ENCODE measurements at regions not wholly inside any gene's neighbourhood (a gene's known extent, or its start where the extent isn't known, plus 50 kb on each side); places are given as distances from the start of the nearest gene placed in this dataset.

- Mint-ChIP-seq H3K27me3 (ENCODE audit: low read depth, unreplicated experiment) (no peaks in the 10 kb centered on the region), H3K9me3 (ENCODE audit: unreplicated experiment) (peaks cover 3% of the 10 kb centered on the region), H3K4me3 (ENCODE audit: unreplicated experiment) (no peak overlapping the region), H3K36me3 (ENCODE audit: low read depth, unreplicated experiment) (no peaks in the 10 kb centered on the region), H3K4me1 (ENCODE audit: low read depth, unreplicated experiment) (peaks cover 16% of the 10 kb centered on the region), H3K27ac (ENCODE audit: unreplicated experiment) (peak overlapping the region; percentile 92)
- TF ChIP-seq EZH2 (IDR thresholded peaks at IDR 0.05; ENCODE audit: insufficient read depth, low read length): no peak
- no peak for TF ChIP-seq CTCF (IDR thresholded peaks at IDR 0.05; ENCODE audit: insufficient read depth, low read depth, low read length)
- Histone ChIP-seq H4K20me1 (ENCODE audit: insufficient read depth, low read length) (no peaks in the 10 kb centered on the region), H3K79me2 (ENCODE audit: insufficient read depth, low read length) (no peaks in the 10 kb centered on the region), H3K9ac (ENCODE audit: low read length) (no peak overlapping the region), H3K27me3 (ENCODE audit: insufficient read depth, low read length) (no peaks in the 10 kb centered on the region), H3K4me2 (ENCODE audit: low read length) (no peak overlapping the region), H2AFZ (ENCODE audit: low read depth, low read length) (no peak overlapping the region), H3K36me3 (ENCODE audit: insufficient read depth, low read length) (no peaks in the 10 kb centered on the region), H3K4me3 (ENCODE audit: insufficient read depth, low read depth, low read length) (no peak overlapping the region), H3K27ac (ENCODE audit: low read depth, low read length) (no peak overlapping the region), H3K9me3 (ENCODE audit: insufficient read depth, low read depth, low read length) (peaks cover 3% of the 10 kb centered on the region), H3K4me1 (ENCODE audit: insufficient read depth, low read length) (no peaks in the 10 kb centered on the region)
- DNase-seq (ENCODE audit: low read depth): no peak
- no peak for FAIRE-seq
These were observed 522.2 kb upstream of the CNTNAP5 start for GRCh38 chr2:123502931-123503330.

- Mint-ChIP-seq H3K4me3 (ENCODE audit: unreplicated experiment) (no peak overlapping the region), H3K9me3 (ENCODE audit: unreplicated experiment) (peaks cover 2% of the 10 kb centered on the region), H3K27ac (ENCODE audit: unreplicated experiment) (peak overlapping the region; percentile 82), H3K36me3 (ENCODE audit: low read depth, unreplicated experiment) (no peaks in the 10 kb centered on the region), H3K4me1 (ENCODE audit: low read depth, unreplicated experiment) (peaks cover 28% of the 10 kb centered on the region), H3K27me3 (ENCODE audit: low read depth, unreplicated experiment) (no peaks in the 10 kb centered on the region)
- H3K4me3 ChIP-seq (ENCODE audit: insufficient read depth, low read depth, low read length): no peak overlapping the region
- no peaks in the 10 kb centered on the region for H3K9me3 ChIP-seq (ENCODE audit: insufficient read depth, low read depth, low read length)
- no peak overlapping the region for H3K27ac ChIP-seq (ENCODE audit: low read depth, low read length)
- H3K79me2 ChIP-seq (ENCODE audit: insufficient read depth, low read length): no peaks in the 10 kb centered on the region
- DNase-seq (ENCODE audit: low read depth) (no peak), FAIRE-seq (no peak)
- H3K9ac ChIP-seq (ENCODE audit: low read length): no peak overlapping the region
- no peaks in the 10 kb centered on the region for H4K20me1 ChIP-seq (ENCODE audit: insufficient read depth, low read length)
- H2AFZ ChIP-seq (ENCODE audit: low read depth, low read length): no peak overlapping the region
- no peaks in the 10 kb centered on the region for H3K27me3 ChIP-seq (ENCODE audit: insufficient read depth, low read length)
- no peak overlapping the region for H3K4me2 ChIP-seq (ENCODE audit: low read length)
- H3K4me1 ChIP-seq (ENCODE audit: insufficient read depth, low read length): no peaks in the 10 kb centered on the region
- H3K36me3 ChIP-seq (ENCODE audit: insufficient read depth, low read length): no peaks in the 10 kb centered on the region
- no peak for TF ChIP-seq EZH2 (IDR thresholded peaks at IDR 0.05; ENCODE audit: insufficient read depth, low read length)
- no peak for TF ChIP-seq CTCF (IDR thresholded peaks at IDR 0.05; ENCODE audit: insufficient read depth, low read depth, low read length)
These were observed 512.5 kb upstream of the CNTNAP5 start for GRCh38 chr2:123512547-123512946.

GRCh38 chr2:123513351-123513750, 511.7 kb upstream of the CNTNAP5 start:
- no peaks in the 10 kb centered on the region for H3K79me2 ChIP-seq (ENCODE audit: insufficient read depth, low read length)
- Mint-ChIP-seq H3K9me3 (ENCODE audit: unreplicated experiment) (peaks cover 2% of the 10 kb centered on the region), H3K36me3 (ENCODE audit: low read depth, unreplicated experiment) (no peaks in the 10 kb centered on the region), H3K27ac (ENCODE audit: unreplicated experiment) (peak overlapping the region; percentile 89), H3K4me3 (ENCODE audit: unreplicated experiment) (no peak overlapping the region), H3K27me3 (ENCODE audit: low read depth, unreplicated experiment) (no peaks in the 10 kb centered on the region), H3K4me1 (ENCODE audit: low read depth, unreplicated experiment) (peaks cover 33% of the 10 kb centered on the region)
- TF ChIP-seq EZH2 (IDR thresholded peaks at IDR 0.05; ENCODE audit: insufficient read depth, low read length) (no peak), CTCF (IDR thresholded peaks at IDR 0.05; ENCODE audit: insufficient read depth, low read depth, low read length) (no peak)
- no peak overlapping the region for H3K9ac ChIP-seq (ENCODE audit: low read length)
- H3K9me3 ChIP-seq (ENCODE audit: insufficient read depth, low read depth, low read length): no peaks in the 10 kb centered on the region
- H2AFZ ChIP-seq (ENCODE audit: low read depth, low read length): no peak overlapping the region
- H3K27ac ChIP-seq (ENCODE audit: low read depth, low read length): no peak overlapping the region
- H3K4me1 ChIP-seq (ENCODE audit: insufficient read depth, low read length): no peaks in the 10 kb centered on the region
- no peaks in the 10 kb centered on the region for H3K27me3 ChIP-seq (ENCODE audit: insufficient read depth, low read length)
- FAIRE-seq (no peak), DNase-seq (ENCODE audit: low read depth) (no peak)
- H3K4me3 ChIP-seq (ENCODE audit: insufficient read depth, low read depth, low read length): no peak overlapping the region
- H3K4me2 ChIP-seq (ENCODE audit: low read length): no peak overlapping the region
- no peaks in the 10 kb centered on the region for H3K36me3 ChIP-seq (ENCODE audit: insufficient read depth, low read length)
- H4K20me1 ChIP-seq (ENCODE audit: insufficient read depth, low read length): no peaks in the 10 kb centered on the region
